ENCODE measurements at regions not wholly inside any gene's neighbourhood (a gene's known extent, or its start where the extent isn't known, plus 50 kb on each side); places are given as distances from the start of the nearest gene placed in this dataset.

DNA sequence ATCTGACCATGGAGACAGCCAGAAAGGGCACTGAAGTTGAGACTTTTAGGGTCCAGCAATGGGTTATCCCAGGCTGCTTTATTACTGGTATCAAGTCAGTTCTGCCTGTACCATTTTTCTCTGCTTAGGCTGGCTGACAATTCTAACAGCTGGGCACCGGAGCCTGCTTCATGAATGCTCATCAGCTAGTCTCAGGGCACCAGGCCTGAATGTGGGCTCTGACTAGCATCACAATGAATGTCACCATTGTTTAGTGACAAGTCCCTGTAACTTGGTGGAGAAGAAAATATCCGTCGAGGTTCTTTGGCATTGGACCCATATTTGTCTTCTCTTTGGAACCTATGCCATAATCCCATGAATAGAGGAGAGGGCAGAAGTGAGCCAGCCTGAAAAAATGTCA lies 692.3 kb upstream of the TSPY4 start:
- Histone ChIP-seq H3K27ac (no peak overlapping the region), H3K4me3 (no peak overlapping the region), H3K27me3 (no peaks in the 10 kb centered on the region), H3K36me3 (no peaks in the 10 kb centered on the region), H3K9me3 (no peaks in the 10 kb centered on the region), H3K4me1 (no peaks in the 10 kb centered on the region)
- DNase-seq (ENCODE audit: low spot score in 2 of 2), result no peak
- intact Hi-C loops (cut with DNase I; ENCODE audit: low total_unique reads), result no loop called here
- no peak for TF ChIP-seq POLR2AphosphoS5 (IDR thresholded peaks at IDR 0.05)
- no peak for TF ChIP-seq POLR2A (IDR thresholded peaks at IDR 0.05)

DNA sequence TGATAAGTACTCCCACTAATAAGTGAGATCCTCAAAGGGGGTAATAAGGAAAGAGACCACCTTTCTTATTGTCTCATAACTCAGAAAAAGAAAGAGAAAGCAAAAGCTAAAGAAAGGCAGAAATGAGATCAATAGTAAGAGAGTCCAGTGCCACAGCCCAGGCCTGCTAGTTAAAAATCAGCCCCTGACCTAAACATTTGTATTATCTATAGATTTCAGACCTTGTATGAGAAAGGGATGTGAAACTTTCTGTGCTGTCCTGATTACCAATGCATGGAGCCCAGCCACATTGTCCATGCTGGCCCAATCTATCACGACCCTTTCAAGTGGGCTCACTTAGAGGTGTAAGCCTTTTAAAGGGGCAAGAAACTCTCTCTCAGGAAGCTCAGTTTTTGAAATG lies 684.8 kb upstream of the TSPY4 start:
- DNase-seq (ENCODE audit: low spot score in 2 of 2), result no peak
- Histone ChIP-seq H3K36me3 (no peaks in the 10 kb centered on the region), H3K27me3 (no peaks in the 10 kb centered on the region), H3K9me3 (no peaks in the 10 kb centered on the region), H3K27ac (no peak overlapping the region), H3K4me3 (no peak overlapping the region), H3K4me1 (no peaks in the 10 kb centered on the region)
- intact Hi-C loops (cut with DNase I; ENCODE audit: low total_unique reads), result no loop called here
- TF ChIP-seq POLR2A (IDR thresholded peaks at IDR 0.05) (no peak), POLR2AphosphoS5 (IDR thresholded peaks at IDR 0.05) (no peak)
- TF ChIP-seq, protein P1, sequence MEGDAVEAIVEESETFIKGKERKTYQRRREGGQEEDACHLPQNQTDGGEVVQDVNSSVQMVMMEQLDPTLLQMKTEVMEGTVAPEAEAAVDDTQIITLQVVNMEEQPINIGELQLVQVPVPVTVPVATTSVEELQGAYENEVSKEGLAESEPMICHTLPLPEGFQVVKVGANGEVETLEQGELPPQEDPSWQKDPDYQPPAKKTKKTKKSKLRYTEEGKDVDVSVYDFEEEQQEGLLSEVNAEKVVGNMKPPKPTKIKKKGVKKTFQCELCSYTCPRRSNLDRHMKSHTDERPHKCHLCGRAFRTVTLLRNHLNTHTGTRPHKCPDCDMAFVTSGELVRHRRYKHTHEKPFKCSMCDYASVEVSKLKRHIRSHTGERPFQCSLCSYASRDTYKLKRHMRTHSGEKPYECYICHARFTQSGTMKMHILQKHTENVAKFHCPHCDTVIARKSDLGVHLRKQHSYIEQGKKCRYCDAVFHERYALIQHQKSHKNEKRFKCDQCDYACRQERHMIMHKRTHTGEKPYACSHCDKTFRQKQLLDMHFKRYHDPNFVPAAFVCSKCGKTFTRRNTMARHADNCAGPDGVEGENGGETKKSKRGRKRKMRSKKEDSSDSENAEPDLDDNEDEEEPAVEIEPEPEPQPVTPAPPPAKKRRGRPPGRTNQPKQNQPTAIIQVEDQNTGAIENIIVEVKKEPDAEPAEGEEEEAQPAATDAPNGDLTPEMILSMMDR (IDR thresholded peaks at IDR 0.05), result no peak

DNA sequence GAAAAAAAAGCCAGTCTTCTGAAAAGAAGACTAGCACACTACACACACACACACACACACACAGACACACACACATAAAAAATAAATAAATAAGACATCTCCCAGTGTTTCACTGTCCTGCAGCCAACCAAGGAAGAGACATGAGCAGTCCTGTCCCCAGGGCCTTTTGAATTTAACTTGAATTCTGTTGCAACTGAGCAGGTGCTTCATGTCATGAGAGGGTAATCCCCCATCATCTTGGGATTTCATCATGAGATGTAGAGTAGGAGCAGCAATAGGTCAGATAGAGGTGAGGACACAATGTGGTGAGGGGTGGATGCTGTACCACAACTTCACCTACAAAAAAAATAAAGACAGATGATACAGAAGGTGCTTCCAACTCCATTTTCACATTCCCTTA lies 682.2 kb upstream of the TSPY4 start:
- Histone ChIP-seq H3K36me3 (no peaks in the 10 kb centered on the region), H3K9me3 (no peaks in the 10 kb centered on the region), H3K4me3 (no peak overlapping the region), H3K27ac (no peak overlapping the region), H3K27me3 (no peaks in the 10 kb centered on the region), H3K4me1 (no peaks in the 10 kb centered on the region)
- TF ChIP-seq POLR2A (IDR thresholded peaks at IDR 0.05), result no peak
- TF ChIP-seq, protein P1 (IDR thresholded peaks at IDR 0.05), result no peak
- no peak for TF ChIP-seq POLR2AphosphoS5 (IDR thresholded peaks at IDR 0.05)
- intact Hi-C loops (cut with DNase I; ENCODE audit: low total_unique reads), result no loop called here
- no peak for DNase-seq (ENCODE audit: low spot score in 2 of 2)

DNA sequence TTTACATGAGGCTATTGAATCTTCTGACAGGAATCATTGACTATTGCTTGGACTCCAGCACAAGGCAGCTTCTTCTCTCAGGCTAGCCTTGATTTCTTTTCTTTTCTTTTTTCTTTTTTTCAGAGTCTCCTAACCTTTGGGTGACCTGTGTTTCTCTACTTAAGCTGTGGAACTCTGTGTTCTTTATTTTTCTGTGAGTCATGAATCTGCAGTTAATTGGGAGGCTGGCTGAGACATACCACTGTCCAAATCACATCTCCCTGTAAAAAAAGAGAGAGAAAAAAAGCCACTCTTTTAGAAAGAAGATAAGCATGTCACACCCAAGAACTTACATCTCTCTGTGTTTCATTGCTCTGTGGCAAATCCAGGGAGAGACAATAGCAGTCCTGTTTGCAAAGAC lies 681.2 kb upstream of the TSPY4 start:
- DNase-seq (ENCODE audit: low spot score in 2 of 2), result no peak
- intact Hi-C loops (cut with DNase I; ENCODE audit: low total_unique reads), result no loop called here
- Histone ChIP-seq H3K27me3 (no peaks in the 10 kb centered on the region), H3K27ac (no peak overlapping the region), H3K4me3 (no peak overlapping the region), H3K9me3 (no peaks in the 10 kb centered on the region), H3K36me3 (no peaks in the 10 kb centered on the region), H3K4me1 (no peaks in the 10 kb centered on the region)
- TF ChIP-seq, protein P1 (IDR thresholded peaks at IDR 0.05), result no peak
- TF ChIP-seq POLR2AphosphoS5 (IDR thresholded peaks at IDR 0.05) (no peak), POLR2A (IDR thresholded peaks at IDR 0.05) (no peak)

DNA sequence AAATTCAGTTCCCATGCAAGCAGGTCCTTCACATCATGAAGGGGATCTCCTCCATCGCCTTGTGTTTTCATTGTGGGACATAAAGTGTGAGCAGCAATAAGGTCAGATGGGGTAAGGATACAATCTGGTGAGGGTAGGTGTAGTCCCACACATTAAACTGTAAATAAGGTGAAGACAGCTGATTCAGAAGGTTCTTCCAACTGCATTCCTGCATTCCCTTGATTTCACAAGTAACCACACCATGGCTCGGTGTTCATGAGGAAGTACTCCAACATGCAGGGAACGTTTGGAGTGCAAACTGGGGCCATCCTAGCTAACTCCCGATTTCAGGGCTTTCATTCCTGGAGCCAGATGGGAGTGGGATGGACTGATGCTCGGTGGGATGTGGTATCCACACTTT lies 680.7 kb upstream of the TSPY4 start:
- intact Hi-C loops (cut with DNase I; ENCODE audit: low total_unique reads), result no loop called here
- no peak overlapping the region for H3K27ac ChIP-seq
- H3K27me3 ChIP-seq, result no peaks in the 10 kb centered on the region

More for the DNA sequence above, 680.7 kb upstream of the TSPY4 start:
- no peak for DNase-seq (ENCODE audit: low spot score in 2 of 2)
- no peak for TF ChIP-seq POLR2AphosphoS5 (IDR thresholded peaks at IDR 0.05)
- TF ChIP-seq, protein P1 (IDR thresholded peaks at IDR 0.05), result no peak
- H3K4me1 ChIP-seq, result no peaks in the 10 kb centered on the region
- H3K4me3 ChIP-seq, result no peak overlapping the region
- no peaks in the 10 kb centered on the region for H3K9me3 ChIP-seq
- no peaks in the 10 kb centered on the region for H3K36me3 ChIP-seq

Measured in breast epithelium (tissue), 4 donors.